ENCODE measurements at regions not wholly inside any gene's neighbourhood (a gene's known extent, or its start where the extent isn't known, plus 50 kb on each side); places are given as distances from the start of the nearest gene placed in this dataset.

DNA sequence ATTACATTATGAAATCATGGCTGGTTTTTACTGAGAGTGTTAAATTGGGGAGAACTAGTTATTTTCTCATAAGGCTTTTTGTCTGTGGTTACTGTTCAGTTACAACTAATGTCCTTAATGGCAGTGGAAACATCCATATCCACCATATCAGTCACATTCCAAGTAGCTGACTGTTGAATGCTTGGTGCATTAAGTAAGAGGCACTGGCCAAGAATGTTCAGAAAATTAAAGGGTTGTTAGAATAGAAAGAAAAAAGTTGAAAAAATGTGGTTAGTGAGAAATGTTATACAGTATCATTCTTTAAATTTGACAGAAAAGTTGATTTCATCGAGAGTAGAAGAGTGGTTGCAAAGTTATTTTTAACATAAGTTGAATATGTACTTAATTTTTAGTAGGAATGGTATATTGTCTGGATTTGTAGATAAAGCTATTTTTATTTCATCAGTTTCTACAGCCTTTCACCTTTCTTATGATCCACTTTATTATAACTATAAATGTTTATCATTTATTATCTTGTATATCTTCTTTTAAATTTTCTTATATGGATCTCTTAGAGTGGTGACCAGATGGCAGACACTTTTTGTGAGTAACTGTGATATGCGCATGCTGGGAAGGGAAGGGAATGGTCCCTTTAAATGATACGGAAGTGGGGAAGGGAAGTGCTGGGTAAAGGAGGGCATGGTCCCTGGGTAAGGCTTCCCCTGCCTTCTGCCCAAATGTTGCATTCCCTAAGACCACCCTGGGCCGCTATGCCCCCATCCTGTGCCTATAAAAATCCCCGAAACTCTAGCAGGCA is 2407.1 kb downstream of the ARAP2 start (continued):
- TF ChIP-seq, protein P1, sequence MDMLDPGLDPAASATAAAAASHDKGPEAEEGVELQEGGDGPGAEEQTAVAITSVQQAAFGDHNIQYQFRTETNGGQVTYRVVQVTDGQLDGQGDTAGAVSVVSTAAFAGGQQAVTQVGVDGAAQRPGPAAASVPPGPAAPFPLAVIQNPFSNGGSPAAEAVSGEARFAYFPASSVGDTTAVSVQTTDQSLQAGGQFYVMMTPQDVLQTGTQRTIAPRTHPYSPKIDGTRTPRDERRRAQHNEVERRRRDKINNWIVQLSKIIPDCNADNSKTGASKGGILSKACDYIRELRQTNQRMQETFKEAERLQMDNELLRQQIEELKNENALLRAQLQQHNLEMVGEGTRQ (IDR thresholded peaks at IDR 0.05; ENCODE audit: low read length), result no peak
- TF ChIP-seq SIX5 (IDR thresholded peaks at IDR 0.05; ENCODE audit: low read depth, low read length) (no peak), MAFK (IDR thresholded peaks at IDR 0.05; ENCODE audit: low read depth, low read length) (no peak), YY1 (IDR thresholded peaks at IDR 0.05; ENCODE audit: low read depth, low read length) (no peak), SIRT6 (IDR thresholded peaks at IDR 0.05; ENCODE audit: low read length) (no peak)
- TF ChIP-seq, protein P2, sequence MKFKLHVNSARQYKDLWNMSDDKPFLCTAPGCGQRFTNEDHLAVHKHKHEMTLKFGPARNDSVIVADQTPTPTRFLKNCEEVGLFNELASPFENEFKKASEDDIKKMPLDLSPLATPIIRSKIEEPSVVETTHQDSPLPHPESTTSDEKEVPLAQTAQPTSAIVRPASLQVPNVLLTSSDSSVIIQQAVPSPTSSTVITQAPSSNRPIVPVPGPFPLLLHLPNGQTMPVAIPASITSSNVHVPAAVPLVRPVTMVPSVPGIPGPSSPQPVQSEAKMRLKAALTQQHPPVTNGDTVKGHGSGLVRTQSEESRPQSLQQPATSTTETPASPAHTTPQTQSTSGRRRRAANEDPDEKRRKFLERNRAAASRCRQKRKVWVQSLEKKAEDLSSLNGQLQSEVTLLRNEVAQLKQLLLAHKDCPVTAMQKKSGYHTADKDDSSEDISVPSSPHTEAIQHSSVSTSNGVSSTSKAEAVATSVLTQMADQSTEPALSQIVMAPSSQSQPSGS (IDR thresholded peaks at IDR 0.05; ENCODE audit: low read length), result no peak
- TF ChIP-seq, protein P3, sequence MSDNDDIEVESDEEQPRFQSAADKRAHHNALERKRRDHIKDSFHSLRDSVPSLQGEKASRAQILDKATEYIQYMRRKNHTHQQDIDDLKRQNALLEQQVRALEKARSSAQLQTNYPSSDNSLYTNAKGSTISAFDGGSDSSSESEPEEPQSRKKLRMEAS (IDR thresholded peaks at IDR 0.05), result no peak
